H1 (cell line): ENCODE measurements at regions not wholly inside any gene's neighbourhood (a gene's known extent, or its start where the extent isn't known, plus 50 kb on each side); places are given as distances from the start of the nearest gene placed in this dataset.

Experiments used
- CTCF ChIA-PET: fragments of 300-600 bp; sonication (Branson Sonifier 250); formaldehyde crosslinking; loops from one replicate; lab custom pipeline; 2021; ENCODE audit not compliant: partially characterized antibody; lab: Charles Lee
- POLR2A ChIA-PET: fragments of 300-600 bp; sonication (Branson Sonifier 250); formaldehyde crosslinking; loops from one replicate; lab custom pipeline; 2021; ENCODE audit warnings: inconsistent platforms; ENCODE audit not compliant: partially characterized antibody; lab: Charles Lee
- DNase-seq, 2 experiments: peaks; one replicate each; pipeline versions ENCODE4 v3.0.0 to v3.0.0-alpha.2; 2010 to 2022; ENCODE audit warnings: low spot score in 2 of 2, low read depth in 1 of 2, mixed read lengths in 1 of 2
- FAIRE-seq: peaks from 2 replicates; lab custom pipeline; 2011; peaks lifted over from hg19 to GRCh38; lab: Jason Lieb, UNC
- H2AFZ ChIP-seq: 2 replicates; pipeline ENCODE4 v1.8.1; 2012; ENCODE audit warnings: low read length, inconsistent platforms
- H2AK5ac ChIP-seq: 2 replicates; pipeline ENCODE4 v1.6.1; 2013; ENCODE audit warnings: low read depth, low read length
- H2BK120ac ChIP-seq: replicated peaks from 2 replicates; pipeline ENCODE3; 2013; ENCODE audit warnings: low read depth, low read length, inconsistent platforms
- H2BK12ac ChIP-seq: 2 replicates; pipeline ENCODE4 v1.6.1; 2013; ENCODE audit warnings: low read depth, low read length
- H2BK15ac ChIP-seq: 2 replicates; pipeline ENCODE4 v1.6.1; 2013; ENCODE audit warnings: low read length
- H2BK20ac ChIP-seq: 2 replicates; pipeline ENCODE4 v1.6.1; 2013; ENCODE audit warnings: low read length
- H2BK5ac ChIP-seq: 2 replicates; pipeline ENCODE4 v1.6.1; 2013; ENCODE audit warnings: low read depth, low read length
- H3K14ac ChIP-seq: 2 replicates; pipeline ENCODE4 v1.6.1; 2013; ENCODE audit warnings: inconsistent platforms; ENCODE audit not compliant: insufficient read length
- H3K18ac ChIP-seq: 2 replicates; pipeline ENCODE4 v1.6.1; 2013; ENCODE audit warnings: low read length; ENCODE audit errors: extremely low read depth
- H3K23ac ChIP-seq: 2 replicates; pipeline ENCODE4 v1.6.1; 2013; ENCODE audit warnings: inconsistent platforms; ENCODE audit not compliant: insufficient read length
- H3K23me2 ChIP-seq: 2 replicates; pipeline ENCODE4 v1.6.1; 2013; ENCODE audit warnings: low read depth, low read length
- H3K27ac ChIP-seq: 2 replicates; pipeline ENCODE4 v1.6.1; 2011; ENCODE audit warnings: low read depth, low read length, inconsistent platforms
- H3K27me3 ChIP-seq, 4 experiments: replicated peaks in 1 of 4; 1 replicate in 1 of 4; 2 replicates in 3 of 4; pipeline versions ENCODE4 v1.6.1 to v1.8.1; 2011 to 2013; ENCODE audit warnings: low read length in 3 of 4, mild to moderate bottlenecking in 3 of 4, inconsistent platforms in 2 of 4, mixed read lengths in 2 of 4, moderate library complexity in 1 of 4; ENCODE audit not compliant: control insufficient read depth in 3 of 4, insufficient read depth in 3 of 4; ENCODE audit errors: extremely low read depth in 1 of 4
- H3K36me3 ChIP-seq, 4 experiments: 2 replicates each; pipeline versions ENCODE4 v1.6.1 to v1.8.1; 2011 to 2013; ENCODE audit warnings: mild to moderate bottlenecking in 4 of 4, low read length in 3 of 4, moderate library complexity in 2 of 4, control low read depth in 1 of 4, inconsistent platforms in 1 of 4; ENCODE audit not compliant: insufficient read depth in 4 of 4, control insufficient read depth in 2 of 4
- H3K4ac ChIP-seq: replicated peaks from 2 replicates; pipeline ENCODE3; 2013; ENCODE audit warnings: low read length, low read depth, mixed read lengths, inconsistent platforms; ENCODE audit not compliant: insufficient read length
- H3K4me1 ChIP-seq, 4 experiments: replicated peaks in 1 of 4; 1 replicate in 1 of 4; 2 replicates in 3 of 4; pipeline versions ENCODE4 v1.6.1 to v1.8.1; 2011 to 2013; ENCODE audit warnings: low read length in 3 of 4, inconsistent platforms in 2 of 4, mixed read lengths in 1 of 4; ENCODE audit not compliant: insufficient read depth in 4 of 4, control insufficient read depth in 3 of 4
- H3K4me2 ChIP-seq, 2 experiments: 2 replicates each; pipeline versions ENCODE4 v1.6.1 to v1.8.1; 2011 to 2013; ENCODE audit warnings: low read depth in 2 of 2, low read length in 2 of 2, control low read depth in 1 of 2, inconsistent platforms in 1 of 2, mild to moderate bottlenecking in 1 of 2; ENCODE audit not compliant: insufficient read depth in 1 of 2
- H3K4me3 ChIP-seq, 4 experiments: fragments of 200-600, 300-600 bp in 1 of 4; sonication (generic), shearing (Covaris generic), sonication (Bioruptor Twin) in 1 of 4; 2 replicates each; pipeline versions ENCODE4 v1.5.1 to v1.8.1; 2011 to 2016; ENCODE audit warnings: low read length in 4 of 4, low read depth in 3 of 4, control low read depth in 2 of 4, inconsistent platforms in 2 of 4, mild to moderate bottlenecking in 2 of 4, mixed read lengths in 1 of 4, moderate library complexity in 1 of 4; ENCODE audit not compliant: insufficient read depth in 2 of 4; ENCODE audit errors: extremely low read depth in 1 of 4
- H3K56ac ChIP-seq: replicated peaks from 2 replicates; pipeline ENCODE3; 2013; ENCODE audit warnings: low read depth, mild to moderate bottlenecking, mixed read lengths, low read length, inconsistent platforms; ENCODE audit not compliant: insufficient read length
- H3K79me1 ChIP-seq: 2 replicates; pipeline ENCODE4 v1.6.1; 2013; ENCODE audit warnings: low read depth, low read length, control low read depth
- H3K79me2 ChIP-seq, 2 experiments: 2 replicates each; pipeline versions ENCODE4 v1.6.1 to v1.8.1; 2012 to 2013; ENCODE audit warnings: low read length in 2 of 2, mild to moderate bottlenecking in 2 of 2, inconsistent platforms in 1 of 2; ENCODE audit not compliant: insufficient read depth in 2 of 2, control insufficient read depth in 1 of 2
- H3K9ac ChIP-seq, 4 experiments: replicated peaks in 1 of 4; 1 replicate in 1 of 4; 2 replicates in 3 of 4; pipeline versions ENCODE4 v1.6.1 to v1.8.1; 2011 to 2013; ENCODE audit warnings: low read depth in 3 of 4, low read length in 3 of 4, control low read depth in 2 of 4, mild to moderate bottlenecking in 2 of 4, moderate library complexity in 2 of 4, inconsistent platforms in 1 of 4; ENCODE audit errors: extremely low read depth in 1 of 4
- H3K9me3 ChIP-seq, 2 experiments: 2 replicates each; pipeline versions ENCODE4 v1.6.1 to v1.8.1; 2012 to 2013; ENCODE audit warnings: mild to moderate bottlenecking in 2 of 2, moderate library complexity in 2 of 2, control low read depth in 1 of 2, inconsistent platforms in 1 of 2, low read depth in 1 of 2, low read length in 1 of 2, mixed read lengths in 1 of 2; ENCODE audit not compliant: insufficient read depth in 2 of 2
- H4K20me1 ChIP-seq, 2 experiments: replicated peaks in 1 of 2; 2 replicates each; pipeline versions ENCODE3 to v1.8.1; 2011 to 2013; ENCODE audit warnings: inconsistent platforms in 2 of 2, low read length in 2 of 2, mild to moderate bottlenecking in 1 of 2; ENCODE audit not compliant: insufficient read depth in 2 of 2, control insufficient read depth in 1 of 2
- H4K5ac ChIP-seq: 2 replicates; pipeline ENCODE4 v1.6.1; 2013; ENCODE audit warnings: low read length, low read depth, mixed read lengths, inconsistent platforms; ENCODE audit not compliant: insufficient read length
- H4K8ac ChIP-seq: 2 replicates; pipeline ENCODE4 v1.8.0; 2013; ENCODE audit warnings: mild to moderate bottlenecking, moderate library complexity, low read length, inconsistent platforms; ENCODE audit not compliant: insufficient read depth; ENCODE audit errors: extremely low read depth
- H4K91ac ChIP-seq: replicated peaks from 2 replicates; pipeline ENCODE3; 2013; ENCODE audit warnings: low read length, mixed read lengths, inconsistent platforms; ENCODE audit not compliant: insufficient read length
- CEBPB ChIP-seq: IDR thresholded peaks from 2 replicates; pipeline ENCODE4 v1.6.1; 2012; ENCODE audit warnings: low read depth, low read length
- JUND ChIP-seq: IDR thresholded peaks from 2 replicates; pipeline ENCODE4 v1.6.1; 2011; ENCODE audit warnings: mild to moderate bottlenecking, improper control_type of control experiment, low read length
- SP4 ChIP-seq: IDR thresholded peaks from 2 replicates; pipeline ENCODE4 v1.6.1; 2012; ENCODE audit warnings: low read length, inconsistent platforms
- ZNF274 ChIP-seq: IDR thresholded peaks from 2 replicates; pipeline ENCODE4 v1.7.0; 2012; ENCODE audit warnings: low read length, borderline replicate concordance; ENCODE audit errors: extremely low read depth
- WGBS, 2 experiments: shearing (Covaris generic) in 1 of 2; methylation state at CpG; one replicate each; pipeline versions ENCODE4 v1.1.6 to v1.1.7; 2013 to 2015; ENCODE audit warnings: low lambda C conversion rate in 2 of 2, mixed read lengths in 2 of 2, inconsistent platforms in 1 of 2, low coverage in 1 of 2, missing lambda C conversion rate in 1 of 2; ENCODE audit not compliant: insufficient replicate concordance in 2 of 2, insufficient coverage in 1 of 2, insufficient read length in 1 of 2; ENCODE audit errors: extremely low coverage in 1 of 2, missing lambda C conversion rate in 1 of 2; 5-methylcytosine and 5-hydroxymethylcytosine counted together

GRCh38 chr10:118495499-118495898 is 99.9 kb downstream of the PRLHR start:
- no peak overlapping the region for H3K4me3 ChIP-seq
- ChIA-PET CTCF (interaction anchor here (0.6 to 1.1 kb wide), 3 partner anchors 36 to 1458 kb away, joined by 3 to 4 read pairs (median 3); no protein-coding TSS in a partner anchor), POLR2A (no interaction called here)
- no peak overlapping the region for H2BK20ac ChIP-seq
- H3K14ac ChIP-seq: no peak overlapping the region
- H4K91ac ChIP-seq: no peak overlapping the region
- H3K23me2 ChIP-seq: no peaks in the 10 kb centered on the region
- no peak overlapping the region for H3K9ac ChIP-seq
- H2BK5ac ChIP-seq: no peak overlapping the region
- H3K56ac ChIP-seq: no peak overlapping the region
- no peak overlapping the region for H2BK12ac ChIP-seq
- no peak overlapping the region for H4K8ac ChIP-seq
- H3K23ac ChIP-seq: no peak overlapping the region
- no peak for TF ChIP-seq CEBPB
- TF ChIP-seq SP4: no peak
- TF ChIP-seq JUND: no peak
- TF ChIP-seq ZNF274: no peak
- TF ChIP-seq, all 59 proteins: peak for 0
- H3K27ac ChIP-seq: no peak overlapping the region
- H3K9me3 ChIP-seq: peaks cover 3 to 6% of the 10 kb centered on the region in 2 experiments; a peak in 2 of 4 replicates
- H3K4ac ChIP-seq: no peak overlapping the region
- H3K79me1 ChIP-seq: no peaks in the 10 kb centered on the region
- 90% methylated on average over 2 of the region's 2 CpGs; no CpG with 5 or more reads in 1 of the 2 experiments for WGBS, 2 experiments
- H4K20me1 ChIP-seq: no peaks in the 10 kb centered on the region
- no peak overlapping the region for H3K18ac ChIP-seq
- DNase-seq: peak in 1 of 2 experiments; percentile 4
- H3K4me2 ChIP-seq: no peak overlapping the region
- no peaks in the 10 kb centered on the region; a peak in 1 of 8 replicates for H3K36me3 ChIP-seq
- H2AK5ac ChIP-seq: no peak overlapping the region
- no peak overlapping the region for H2BK15ac ChIP-seq
- H3K4me1 ChIP-seq: peaks cover 0 to 4% (median 0%) of the 10 kb centered on the region in 4 experiments; a peak in 1 of 7 replicates
- FAIRE-seq: no peak
- no peak overlapping the region for H2BK120ac ChIP-seq
- H2AFZ ChIP-seq: no peak overlapping the region
- H3K27me3 ChIP-seq: no peaks in the 10 kb centered on the region
- H3K79me2 ChIP-seq: no peaks in the 10 kb centered on the region
- no peak overlapping the region for H4K5ac ChIP-seq
